LNCaP clone FGC (cell line): ENCODE measurements at regions not wholly inside any gene's neighbourhood (a gene's known extent, or its start where the extent isn't known, plus 50 kb on each side); places are given as distances from the start of the nearest gene placed in this dataset.

Experiments
- DNase-seq: peaks from one replicate; pipeline ENCODE4 v3.0.0-alpha.2; 2011; ENCODE audit warnings: low read depth
- H3K4me3 ChIP-seq: 2 replicates; pipeline ENCODE4 v1.5.1; 2011; ENCODE audit warnings: mild to moderate bottlenecking, low read depth, low read length, control low read depth
- TF ChIP-seq, protein P1 (sequence below): IDR thresholded peaks from 2 replicates; pipeline ENCODE4 v1.5.1; 2012; ENCODE audit warnings: mild to moderate bottlenecking; ENCODE audit not compliant: control insufficient read depth, insufficient read depth; ENCODE audit errors: extremely low read depth

- H3K4me3 ChIP-seq, result no peak overlapping the region
- TF ChIP-seq, protein P1, sequence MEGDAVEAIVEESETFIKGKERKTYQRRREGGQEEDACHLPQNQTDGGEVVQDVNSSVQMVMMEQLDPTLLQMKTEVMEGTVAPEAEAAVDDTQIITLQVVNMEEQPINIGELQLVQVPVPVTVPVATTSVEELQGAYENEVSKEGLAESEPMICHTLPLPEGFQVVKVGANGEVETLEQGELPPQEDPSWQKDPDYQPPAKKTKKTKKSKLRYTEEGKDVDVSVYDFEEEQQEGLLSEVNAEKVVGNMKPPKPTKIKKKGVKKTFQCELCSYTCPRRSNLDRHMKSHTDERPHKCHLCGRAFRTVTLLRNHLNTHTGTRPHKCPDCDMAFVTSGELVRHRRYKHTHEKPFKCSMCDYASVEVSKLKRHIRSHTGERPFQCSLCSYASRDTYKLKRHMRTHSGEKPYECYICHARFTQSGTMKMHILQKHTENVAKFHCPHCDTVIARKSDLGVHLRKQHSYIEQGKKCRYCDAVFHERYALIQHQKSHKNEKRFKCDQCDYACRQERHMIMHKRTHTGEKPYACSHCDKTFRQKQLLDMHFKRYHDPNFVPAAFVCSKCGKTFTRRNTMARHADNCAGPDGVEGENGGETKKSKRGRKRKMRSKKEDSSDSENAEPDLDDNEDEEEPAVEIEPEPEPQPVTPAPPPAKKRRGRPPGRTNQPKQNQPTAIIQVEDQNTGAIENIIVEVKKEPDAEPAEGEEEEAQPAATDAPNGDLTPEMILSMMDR, result no peak
- no peak for DNase-seq
Measured at GRCh38 chr5:158544388-158545339, 555.1 kb downstream of the EBF1 start.

DNA sequence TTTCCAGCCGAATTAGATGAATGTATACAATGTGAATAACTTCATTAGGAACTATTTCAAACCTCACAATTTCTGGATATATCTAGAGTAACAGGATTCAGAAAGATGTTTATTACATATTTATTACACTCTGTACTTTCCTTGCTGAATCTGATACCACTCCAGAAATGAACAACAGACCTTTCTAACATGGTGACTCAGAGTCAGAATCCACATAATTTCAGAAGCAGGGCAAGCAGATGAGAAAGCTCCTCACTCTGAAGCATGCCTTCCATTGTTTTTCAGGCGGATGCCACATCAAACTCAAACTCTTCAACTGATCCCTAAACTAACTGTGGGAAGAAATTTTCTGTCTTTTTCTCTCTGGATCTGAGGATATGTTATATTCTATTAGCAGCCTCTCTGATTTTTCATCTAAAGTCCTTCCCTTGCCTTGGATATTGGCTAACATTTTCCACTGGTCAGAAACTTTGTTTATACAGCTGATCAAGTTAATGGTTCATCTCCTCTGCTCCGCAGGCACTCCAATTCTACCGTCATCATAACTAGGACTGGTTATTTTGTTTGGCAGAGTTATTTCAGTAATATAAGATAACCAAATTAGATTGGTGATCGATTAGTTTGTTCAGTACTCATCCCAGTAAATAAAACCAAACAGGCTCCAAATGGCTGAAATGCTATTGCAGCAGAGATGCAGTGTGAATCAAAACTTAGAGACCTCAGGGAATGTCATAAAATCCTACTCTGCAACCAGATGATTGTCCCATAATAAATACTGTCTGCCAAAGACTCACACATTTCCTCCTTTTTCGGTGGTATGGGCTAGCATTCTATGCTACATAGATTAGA, 556.0 kb downstream of the EBF1 start:
- no peak overlapping the region for H3K4me3 ChIP-seq
- TF ChIP-seq, protein P1, result no peak
- DNase-seq, result no peak

DNA sequence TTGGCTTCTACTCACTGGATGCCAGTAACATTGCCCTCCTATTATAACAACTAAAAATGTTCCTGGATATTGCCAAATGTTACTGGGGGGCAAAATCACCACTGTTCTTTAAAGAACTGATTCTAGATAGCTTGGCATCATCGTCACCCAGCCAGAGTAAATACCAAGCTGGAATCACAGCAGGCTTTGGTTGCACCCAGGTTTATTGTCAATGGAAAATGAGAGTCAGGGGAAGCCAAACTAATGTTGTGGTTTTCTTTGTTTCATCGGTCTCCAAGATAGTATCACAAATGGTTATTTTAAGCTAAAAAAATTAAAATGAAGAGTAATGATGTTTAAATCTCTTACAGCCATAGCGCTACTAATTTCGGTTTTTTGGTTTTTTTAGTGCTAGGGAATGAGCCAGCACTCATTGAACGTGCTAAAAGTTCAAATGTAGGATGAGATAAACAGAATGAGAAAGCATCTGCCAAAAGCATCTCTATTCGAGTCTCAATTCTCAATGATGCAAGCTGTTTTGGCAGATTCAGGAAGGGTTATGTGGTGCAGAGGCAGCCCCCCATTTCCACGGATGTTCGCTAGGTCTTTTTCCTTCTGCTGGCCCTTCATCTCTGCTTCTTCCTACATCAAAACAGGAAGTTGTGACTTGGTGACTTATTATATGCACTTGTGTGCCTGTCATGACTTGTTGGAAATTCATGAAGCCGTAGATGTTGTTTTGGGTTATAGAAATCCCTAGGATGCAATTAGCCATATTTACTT, 558.0 kb downstream of the EBF1 start:
- no peak for DNase-seq
- H3K4me3 ChIP-seq, result no peak overlapping the region
- TF ChIP-seq, protein P1, result no peak

DNA sequence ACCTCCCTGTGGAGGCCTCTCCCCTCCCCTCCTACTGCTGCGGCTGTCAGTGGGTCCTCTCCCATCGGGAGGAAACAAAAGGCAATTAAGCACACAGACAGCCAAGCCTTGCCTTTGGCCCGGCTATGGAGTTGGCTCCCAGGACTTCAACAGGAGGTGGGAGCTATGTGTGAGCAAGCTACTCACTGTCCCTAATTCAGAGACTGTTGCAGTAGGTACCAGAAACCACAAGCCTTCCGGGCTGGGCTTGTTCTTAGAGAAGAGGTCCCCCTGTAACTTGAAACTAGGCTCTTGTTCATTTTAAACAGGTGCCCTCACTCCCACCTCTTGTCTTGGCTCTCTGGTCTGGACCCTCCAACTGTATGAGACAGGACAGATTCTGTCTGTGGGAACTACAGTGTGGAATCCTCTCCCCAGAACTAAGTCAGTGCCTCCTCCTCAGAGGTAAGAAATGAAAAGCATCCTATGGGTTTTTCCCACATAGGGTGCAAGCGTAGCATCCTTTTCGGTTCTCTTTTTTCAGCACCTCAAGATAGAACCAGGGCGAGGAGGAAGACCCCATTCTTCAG, 561.1 kb downstream of the EBF1 start:
- DNase-seq, result no peak
- TF ChIP-seq, protein P1, result no peak
- no peak overlapping the region for H3K4me3 ChIP-seq

- DNase-seq, result no peak
- no peak overlapping the region for H3K4me3 ChIP-seq
- TF ChIP-seq, protein P1, result no peak
Measured at GRCh38 chr5:158537366-158537765, 562.4 kb downstream of the EBF1 start.

DNA sequence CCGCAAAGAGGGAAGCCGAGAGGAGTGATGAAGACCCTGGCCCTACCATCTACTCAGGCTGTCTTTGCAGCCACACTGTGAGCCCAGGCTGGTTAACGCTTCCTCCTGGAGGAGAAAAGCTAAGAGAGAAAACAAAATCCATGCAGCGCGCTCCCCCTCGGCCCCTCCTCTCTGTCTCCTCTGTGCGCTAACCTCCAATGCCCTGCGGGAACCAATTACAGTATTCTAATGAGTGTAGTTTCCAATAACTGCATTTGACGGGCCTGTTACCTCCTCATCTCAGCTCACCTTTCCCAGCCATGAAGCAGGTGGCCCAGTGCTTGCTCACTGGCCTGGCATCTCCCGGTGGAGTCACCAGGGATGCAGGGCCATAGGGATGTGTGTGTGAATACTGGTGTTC, 565.5 kb downstream of the EBF1 start:
- TF ChIP-seq, protein P1, result no peak
- no peak for DNase-seq
- no peak overlapping the region for H3K4me3 ChIP-seq
